GM21528 (cell line): ENCODE measurements at regions not wholly inside any gene's neighbourhood (a gene's known extent, or its start where the extent isn't known, plus 50 kb on each side); places are given as distances from the start of the nearest gene placed in this dataset.

Experiments used
- ATAC-seq: cut with Tn5 transposase; IDR thresholded peaks from one replicate; pipeline ENCODE4 v1.9.1; 2021; ENCODE audit warnings: mild to moderate bottlenecking, moderate library complexity; ENCODE audit not compliant: unreplicated experiment, low FRiP score

DNA sequence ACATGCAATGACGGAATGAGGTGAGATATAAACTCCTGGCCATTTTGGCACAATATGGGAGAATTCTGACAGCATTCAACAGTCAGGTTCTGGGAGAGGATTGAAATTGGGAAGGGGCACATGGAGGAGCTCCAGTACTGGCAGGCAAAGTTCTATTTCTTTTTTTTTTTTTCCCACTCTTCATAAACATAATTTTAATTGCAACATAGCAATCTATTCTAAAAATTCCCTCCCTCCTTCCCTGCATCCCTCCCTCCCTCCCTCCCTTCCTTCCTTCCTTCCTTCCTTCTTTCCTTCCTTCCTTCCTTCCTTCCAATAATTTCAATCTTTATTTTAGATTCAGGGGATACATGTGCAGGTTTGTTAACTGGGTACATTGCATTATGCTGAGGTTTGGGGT, 93.2 kb downstream of the PTCSC3 start:
- no peak for ATAC-seq

GRCh38 chr14:36078080-36078479, 98.4 kb downstream of the PTCSC3 start:
- no peak for ATAC-seq

- ATAC-seq = no peak
These were observed 100.3 kb downstream of the PTCSC3 start for GRCh38 chr14:36076197-36076596.

DNA sequence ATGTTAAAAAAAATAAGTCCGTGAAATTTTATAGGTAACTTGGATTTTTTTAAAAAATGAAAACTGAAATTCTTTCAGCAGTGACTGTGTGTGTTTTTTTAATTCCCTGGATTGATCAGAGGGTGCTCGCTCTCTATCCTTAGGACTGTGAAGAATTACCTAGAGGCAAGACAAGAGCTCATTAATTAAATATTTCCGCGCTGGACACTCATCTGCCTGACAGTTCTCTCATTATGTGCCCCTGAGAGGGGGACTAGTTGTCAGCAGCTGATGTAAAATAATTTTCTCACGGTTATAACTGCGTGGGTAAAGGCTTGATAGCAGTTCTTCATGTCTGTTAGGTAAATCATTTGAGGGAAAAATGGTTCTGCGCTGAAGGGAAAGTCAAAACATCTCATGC, 101.3 kb downstream of the PTCSC3 start:
- no peak for ATAC-seq

GRCh38 chr14:36070720-36071043, 105.8 kb downstream of the PTCSC3 start:
- no peak for ATAC-seq

DNA sequence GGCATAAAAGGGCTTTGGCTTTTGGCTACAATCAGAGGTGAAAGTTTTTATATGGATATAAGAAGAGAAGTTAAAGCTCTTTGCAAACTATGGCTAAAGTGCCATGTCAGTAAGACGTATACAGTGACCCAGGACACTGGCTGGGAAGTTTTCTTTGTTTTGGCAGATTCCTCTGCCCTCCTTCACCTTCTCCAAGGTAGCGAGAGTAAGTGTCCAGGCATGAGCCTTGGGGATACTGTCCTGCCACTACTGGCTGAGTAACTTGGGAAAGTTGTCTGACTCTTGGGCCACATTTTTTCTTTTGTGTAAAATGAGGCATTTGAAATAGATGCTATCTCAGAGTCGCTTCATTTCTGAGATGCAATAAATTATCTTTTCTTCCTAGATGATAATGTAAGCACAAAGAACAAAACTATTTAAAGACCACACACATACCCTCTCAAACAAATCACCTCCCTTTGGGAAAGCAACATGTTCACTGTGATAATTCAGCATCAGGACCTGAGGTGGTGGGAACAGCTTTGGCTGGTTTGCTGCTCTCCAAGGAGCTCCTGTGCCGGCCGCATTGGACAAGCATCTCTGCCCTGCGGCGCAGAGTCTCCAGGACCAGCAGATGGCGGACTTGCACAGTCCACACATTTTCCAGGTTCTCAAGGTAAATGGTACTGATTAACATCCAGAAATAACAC, 106.3 kb downstream of the PTCSC3 start:
- ATAC-seq = peak; percentile 65

DNA sequence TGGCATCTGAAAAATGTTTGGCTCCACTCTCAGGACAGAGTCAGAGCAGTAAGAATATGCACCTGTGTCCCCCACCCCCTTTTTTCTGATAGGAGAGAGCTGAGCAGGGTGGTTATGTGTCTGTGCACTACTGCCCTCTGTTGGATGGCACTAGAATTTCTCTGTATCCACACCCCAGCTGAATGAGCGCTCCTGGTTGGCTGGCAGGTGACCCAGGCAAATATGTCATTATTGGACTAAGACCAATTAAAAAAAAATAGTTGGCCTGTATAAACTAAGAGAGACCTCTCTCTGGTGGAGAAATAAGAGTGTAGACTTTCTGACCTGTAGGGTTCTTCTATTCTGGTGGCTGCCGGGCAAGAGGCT, 107.0 kb downstream of the PTCSC3 start:
- peak; percentile 71 for ATAC-seq

DNA sequence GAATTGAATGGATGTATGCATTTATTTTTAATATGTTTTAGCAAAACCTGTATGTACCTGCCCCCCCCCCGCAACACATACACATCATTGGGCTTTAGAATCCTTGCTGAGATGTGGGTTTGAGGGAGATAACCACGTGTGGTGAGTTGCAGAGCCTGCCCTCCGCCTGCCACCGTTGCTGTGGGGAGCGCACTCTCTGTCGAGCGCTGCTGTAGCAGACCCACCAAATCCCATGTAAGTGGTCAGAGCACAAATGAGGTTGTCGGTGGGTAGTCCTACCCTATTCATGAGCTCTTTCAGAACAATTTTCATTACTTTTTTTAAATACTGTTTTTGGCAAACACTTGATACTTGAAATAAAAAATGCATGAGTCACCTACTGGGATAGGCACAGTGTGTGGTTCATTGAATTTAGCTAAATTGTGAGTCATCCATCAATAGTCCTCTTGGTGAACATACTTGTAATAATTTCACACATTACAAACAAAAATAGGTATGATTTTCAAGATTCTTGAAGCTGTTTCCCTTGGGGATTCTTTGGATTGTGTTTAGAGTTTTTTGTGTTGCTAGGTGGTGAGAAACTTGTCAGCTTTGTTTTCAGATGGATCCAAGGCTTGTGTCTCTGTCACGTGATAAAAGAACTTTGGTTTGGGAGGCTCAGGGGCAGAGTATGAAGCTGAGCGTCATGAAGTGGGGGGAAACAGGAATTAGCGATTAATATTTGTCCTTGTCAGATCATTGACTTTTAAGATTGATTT, 107.6 kb downstream of the PTCSC3 start:
- ATAC-seq = peak; percentile 11

- ATAC-seq = no peak
These were observed 108.9 kb downstream of the PTCSC3 start for GRCh38 chr14:36067428-36068187.

DNA sequence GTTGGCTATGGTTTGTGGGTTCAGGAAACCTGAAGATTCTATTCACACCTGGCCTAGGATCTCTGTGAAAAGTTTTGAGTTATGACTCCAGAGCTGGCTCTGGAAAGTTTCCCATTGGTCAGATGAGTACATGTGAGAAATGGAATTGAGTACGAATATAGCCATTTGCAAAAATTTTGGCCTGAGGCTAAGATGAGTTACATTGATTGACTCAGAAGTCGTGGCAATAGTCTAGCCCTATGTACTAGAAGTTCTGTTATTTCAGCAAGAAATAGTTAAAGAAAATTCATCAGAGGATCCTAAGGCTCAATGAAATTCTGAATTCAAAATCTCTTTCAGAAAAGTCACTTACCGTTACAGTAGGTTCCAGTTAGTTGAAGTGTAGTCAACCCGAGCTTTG, 109.9 kb downstream of the PTCSC3 start:
- no peak for ATAC-seq

- ATAC-seq = no peak
These were observed 110.7 kb downstream of the PTCSC3 start for GRCh38 chr14:36065831-36066230.

GRCh38 chr14:36059531-36059930, 117.0 kb downstream of the PTCSC3 start:
- no peak for ATAC-seq

DNA sequence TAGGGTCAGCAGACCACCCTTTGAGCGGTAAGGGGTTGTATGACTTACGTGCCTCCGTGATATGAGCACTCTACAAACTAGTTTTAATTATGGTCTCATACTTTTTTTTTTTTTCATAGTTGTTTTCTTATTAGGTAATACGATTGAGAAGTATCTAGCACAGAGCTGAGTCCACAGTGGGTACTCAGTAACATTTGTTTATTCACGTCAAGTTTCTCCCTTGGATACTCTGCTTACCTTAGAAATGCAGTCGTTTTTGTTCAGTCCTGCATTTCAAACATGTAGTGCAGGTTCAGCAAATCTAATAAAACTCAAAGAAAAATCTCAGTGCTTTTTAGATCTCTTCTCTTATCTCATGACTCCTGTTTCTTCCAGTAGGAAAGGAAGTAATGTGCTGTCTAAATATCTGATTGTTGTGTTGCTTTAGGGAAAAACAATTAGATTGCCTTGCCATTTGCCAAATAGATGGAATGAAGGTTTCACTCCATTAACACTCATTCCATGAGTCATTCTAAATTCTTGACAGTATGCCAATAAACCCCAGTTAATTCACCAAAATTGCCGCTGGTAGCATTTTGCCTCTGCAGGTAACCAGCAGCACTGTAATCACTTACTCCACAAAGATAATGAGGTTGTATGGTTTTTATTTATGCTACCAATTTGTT, 118.9 kb downstream of the PTCSC3 start:
- no peak for ATAC-seq

- ATAC-seq = no peak
These were observed 119.7 kb downstream of the PTCSC3 start for GRCh38 chr14:36056845-36057244.

- no peak for ATAC-seq
These were observed 120.8 kb downstream of the PTCSC3 start for GRCh38 chr14:36055681-36056225.

DNA sequence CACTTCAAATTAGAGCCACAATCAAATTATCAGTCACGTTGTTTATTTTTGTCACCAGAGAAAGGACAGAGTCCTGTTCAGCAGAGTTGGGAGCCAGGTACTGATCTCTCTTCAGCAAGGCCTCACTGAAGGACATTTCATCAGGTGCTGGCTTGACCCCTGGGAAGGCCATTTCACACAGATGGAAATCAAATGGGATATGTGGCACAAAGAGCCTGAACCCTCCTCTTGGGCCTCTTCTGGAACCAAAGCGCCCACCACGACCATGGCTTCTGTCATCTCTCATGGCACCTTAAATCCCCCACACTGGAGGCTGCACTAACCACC, 121.5 kb downstream of the PTCSC3 start:
- no peak for ATAC-seq

DNA sequence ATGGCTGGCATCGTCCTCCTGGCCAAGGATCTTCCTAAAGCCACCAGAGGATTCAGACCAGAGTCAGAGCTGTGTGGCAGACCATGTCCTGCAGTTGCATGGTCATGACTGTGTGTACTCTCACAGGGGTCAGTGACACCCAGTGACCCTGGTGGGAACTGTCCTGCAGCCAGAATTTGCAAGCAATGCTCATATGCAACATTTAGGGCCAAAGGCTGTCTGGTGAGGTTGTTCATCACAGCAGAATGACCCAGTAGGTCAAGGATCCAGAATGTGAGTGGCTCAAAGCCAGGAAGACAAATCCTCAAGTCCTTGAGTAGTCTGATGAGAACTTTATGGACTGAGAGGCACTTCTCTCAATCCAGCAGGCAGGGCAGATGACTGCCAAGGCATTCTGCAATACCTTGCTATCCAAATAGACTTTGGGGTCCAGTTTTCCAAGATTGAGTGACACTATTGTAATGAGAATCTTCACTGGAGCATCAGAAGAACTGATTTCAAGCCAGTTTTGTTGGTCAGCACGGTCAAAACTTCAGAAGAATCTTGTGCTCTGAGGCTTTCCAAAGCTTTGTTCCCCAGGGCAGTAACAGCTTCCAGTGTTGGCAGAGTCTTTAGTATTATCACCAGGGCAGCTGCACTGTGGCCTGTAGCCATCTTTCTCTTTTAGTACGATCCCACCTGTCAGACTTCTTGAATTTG, 122.0 kb downstream of the PTCSC3 start:
- no peak for ATAC-seq

DNA sequence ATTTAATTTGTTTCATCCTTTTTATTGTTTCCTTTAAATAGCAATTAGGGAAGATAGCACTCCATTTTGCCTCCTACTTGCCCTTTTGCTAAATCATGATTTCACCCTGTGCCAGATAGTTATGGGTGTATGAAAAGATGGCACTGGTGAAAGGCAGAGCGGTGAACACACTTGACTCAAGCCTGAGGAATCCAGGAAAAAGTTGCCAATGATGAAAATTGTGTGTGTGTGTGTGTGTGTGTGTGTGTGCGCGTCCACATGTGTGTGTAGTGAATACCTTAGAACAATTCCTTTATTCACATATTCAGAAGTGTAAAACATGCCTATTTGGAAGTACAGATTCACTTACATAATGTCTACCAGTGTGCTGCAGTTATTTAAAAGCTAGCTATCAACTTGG, 123.8 kb downstream of the PTCSC3 start:
- ATAC-seq = no peak

DNA sequence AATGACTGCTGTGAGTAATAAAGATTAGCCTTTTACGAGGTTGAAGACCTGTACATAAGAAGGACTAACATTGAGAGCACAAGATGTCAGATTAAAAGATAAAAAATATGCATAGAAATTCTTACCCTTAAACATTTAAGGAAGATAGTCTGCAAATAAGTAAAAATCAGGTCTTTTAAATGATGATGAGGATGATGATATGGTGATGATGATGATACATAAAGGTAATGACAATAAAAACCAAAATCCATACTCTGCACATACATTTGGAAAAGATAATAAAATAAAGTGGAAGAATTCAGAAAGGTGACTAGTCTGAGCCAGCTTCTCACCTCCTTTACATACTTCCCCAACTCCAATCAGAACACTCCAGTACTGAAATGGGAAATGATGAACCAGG, 124.5 kb downstream of the PTCSC3 start:
- no peak for ATAC-seq

GRCh38 chr14:36048667-36049066, 127.9 kb downstream of the PTCSC3 start:
- no peak for ATAC-seq
